ENCODE measurements at regions not wholly inside any gene's neighbourhood (a gene's known extent, or its start where the extent isn't known, plus 50 kb on each side); places are given as distances from the start of the nearest gene placed in this dataset.

DNA sequence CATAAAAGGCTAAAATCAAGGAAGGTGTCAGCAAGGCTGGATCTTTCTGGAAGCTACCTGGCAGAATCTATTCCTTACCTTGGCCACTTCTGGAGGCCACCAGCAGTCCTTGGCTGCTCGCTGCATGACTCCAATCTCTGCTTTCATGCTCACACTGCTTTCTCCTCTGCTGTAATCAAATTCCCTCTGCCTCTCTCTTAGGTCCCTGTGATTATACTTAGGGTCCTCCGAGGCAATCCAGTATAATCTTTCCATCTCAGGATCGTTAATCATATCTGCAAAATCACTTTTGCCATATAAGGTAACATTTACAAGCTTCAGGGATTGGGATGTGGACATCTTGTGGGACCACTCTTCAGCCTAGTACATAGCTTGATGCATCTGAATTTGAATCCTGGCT lies 110.7 kb upstream of the IVNS1ABP start:
- no peak for DNase-seq (ENCODE audit: low spot score)
- Histone ChIP-seq H3K27me3 (no peaks in the 10 kb centered on the region), H3K9me2 (replicated peaks; ENCODE audit: insufficient read depth) (no peaks in the 10 kb centered on the region), H2AFZ (no peak overlapping the region), H3K36me3 (replicated peaks; ENCODE audit: insufficient read depth, low read depth) (no peaks in the 10 kb centered on the region), H3K27ac (no peak overlapping the region), H3K9me3 (ENCODE audit: low read depth) (no peaks in the 10 kb centered on the region), H3K79me2 (no peaks in the 10 kb centered on the region), H4K20me1 (ENCODE audit: insufficient read depth, poor library complexity, severe bottlenecking) (no peaks in the 10 kb centered on the region), H3K4me1 (ENCODE audit: insufficient read depth) (no peaks in the 10 kb centered on the region), H3K4me2 (no peak overlapping the region), H3K4me3 (no peak overlapping the region)
- TF ChIP-seq CTCF (IDR thresholded peaks at IDR 0.05; ENCODE audit: poor library complexity) = no peak
- TF ChIP-seq EZH2 (IDR thresholded peaks at IDR 0.05; ENCODE audit: borderline replicate concordance) = no peak
- TF ChIP-seq EZH2phosphoT487 (IDR thresholded peaks at IDR 0.05; ENCODE audit: low read depth, severe bottlenecking, unreplicated experiment) = no peak
- WGBS (ENCODE audit: low lambda C conversion rate, missing lambda C conversion rate) = 79% methylated on average over 3 of the region's 3 CpGs

DNA sequence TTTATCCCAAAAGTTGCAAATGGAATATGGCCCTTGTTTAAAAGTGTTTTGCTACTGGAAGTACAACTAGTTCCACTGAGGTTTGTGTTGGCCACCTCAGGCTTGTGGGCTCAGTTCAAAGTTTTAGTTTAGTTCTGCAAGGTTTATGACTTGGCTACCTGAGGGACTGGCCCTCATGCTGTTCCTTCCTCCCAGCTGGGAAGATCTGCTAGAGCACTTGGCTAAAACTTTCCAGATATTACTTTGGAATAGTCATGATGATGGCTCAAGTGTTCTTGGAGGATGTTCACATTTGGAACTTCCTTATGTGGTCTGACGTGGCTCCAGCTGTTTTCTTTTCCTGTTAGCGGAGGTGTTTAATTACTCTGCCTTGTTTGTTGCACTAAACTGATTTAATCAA lies 110.2 kb upstream of the IVNS1ABP start:
- Histone ChIP-seq H3K27ac (no peak overlapping the region), H2AFZ (no peak overlapping the region), H3K79me2 (no peaks in the 10 kb centered on the region), H3K4me3 (no peak overlapping the region), H3K9me2 (replicated peaks; ENCODE audit: insufficient read depth) (no peaks in the 10 kb centered on the region), H3K36me3 (replicated peaks; ENCODE audit: insufficient read depth, low read depth) (no peaks in the 10 kb centered on the region), H3K27me3 (no peaks in the 10 kb centered on the region), H3K4me1 (ENCODE audit: insufficient read depth) (no peaks in the 10 kb centered on the region), H3K4me2 (no peak overlapping the region), H4K20me1 (ENCODE audit: insufficient read depth, poor library complexity, severe bottlenecking) (no peaks in the 10 kb centered on the region), H3K9me3 (ENCODE audit: low read depth) (no peaks in the 10 kb centered on the region)
- WGBS (ENCODE audit: low lambda C conversion rate, missing lambda C conversion rate) = 85% methylated on average over 2 of the region's 2 CpGs
- TF ChIP-seq CTCF (IDR thresholded peaks at IDR 0.05; ENCODE audit: poor library complexity) (no peak), EZH2phosphoT487 (IDR thresholded peaks at IDR 0.05; ENCODE audit: low read depth, severe bottlenecking, unreplicated experiment) (no peak)
- DNase-seq (ENCODE audit: low spot score) = no peak

- Histone ChIP-seq H3K4me3 (no peak overlapping the region), H3K4me1 (ENCODE audit: insufficient read depth) (no peaks in the 10 kb centered on the region), H3K36me3 (replicated peaks; ENCODE audit: insufficient read depth, low read depth) (no peaks in the 10 kb centered on the region), H3K4me2 (no peak overlapping the region), H3K27me3 (no peaks in the 10 kb centered on the region), H3K9me2 (replicated peaks; ENCODE audit: insufficient read depth) (no peaks in the 10 kb centered on the region), H3K9me3 (ENCODE audit: low read depth) (no peaks in the 10 kb centered on the region), H3K79me2 (no peaks in the 10 kb centered on the region), H4K20me1 (ENCODE audit: insufficient read depth, poor library complexity, severe bottlenecking) (no peaks in the 10 kb centered on the region), H3K27ac (no peak overlapping the region), H2AFZ (no peak overlapping the region)
- no peak for DNase-seq (ENCODE audit: low spot score)
- WGBS (ENCODE audit: low lambda C conversion rate, missing lambda C conversion rate) = 83% methylated on average over 5 of the region's 5 CpGs
- TF ChIP-seq EZH2 (IDR thresholded peaks at IDR 0.05; ENCODE audit: borderline replicate concordance) (no peak), CTCF (IDR thresholded peaks at IDR 0.05; ENCODE audit: poor library complexity) (no peak), EZH2phosphoT487 (IDR thresholded peaks at IDR 0.05; ENCODE audit: low read depth, severe bottlenecking, unreplicated experiment) (no peak)
Measured at GRCh38 chr1:185426848-185427247, 109.8 kb upstream of the IVNS1ABP start.

- TF ChIP-seq CTCF (IDR thresholded peaks at IDR 0.05; ENCODE audit: poor library complexity) = no peak
- no peak for TF ChIP-seq EZH2 (IDR thresholded peaks at IDR 0.05; ENCODE audit: borderline replicate concordance)
- TF ChIP-seq EZH2phosphoT487 (IDR thresholded peaks at IDR 0.05; ENCODE audit: low read depth, severe bottlenecking, unreplicated experiment) = no peak
Measured at GRCh38 chr1:185425163-185425562, 108.1 kb upstream of the IVNS1ABP start.

More at GRCh38 chr1:185425163-185425562, 108.1 kb upstream of the IVNS1ABP start:
- no peak overlapping the region for H3K27ac ChIP-seq
- H3K9me2 ChIP-seq (replicated peaks; ENCODE audit: insufficient read depth) = no peaks in the 10 kb centered on the region
- H2AFZ ChIP-seq = no peak overlapping the region
- H3K36me3 ChIP-seq (replicated peaks; ENCODE audit: insufficient read depth, low read depth) = no peaks in the 10 kb centered on the region
- H3K4me1 ChIP-seq (ENCODE audit: insufficient read depth) = no peaks in the 10 kb centered on the region
- no peak overlapping the region for H3K4me3 ChIP-seq
- H4K20me1 ChIP-seq (ENCODE audit: insufficient read depth, poor library complexity, severe bottlenecking) = no peaks in the 10 kb centered on the region
- H3K9me3 ChIP-seq (ENCODE audit: low read depth) = no peaks in the 10 kb centered on the region
- H3K27me3 ChIP-seq = no peaks in the 10 kb centered on the region
- WGBS (ENCODE audit: low lambda C conversion rate, missing lambda C conversion rate) = 90% methylated on average over 3 of the region's 3 CpGs
- H3K79me2 ChIP-seq = no peaks in the 10 kb centered on the region
- no peak overlapping the region for H3K4me2 ChIP-seq
- DNase-seq (ENCODE audit: low spot score) = no peak

Data from hepatocyte (in vitro differentiated cells).